ENCODE measurements at regions not wholly inside any gene's neighbourhood (a gene's known extent, or its start where the extent isn't known, plus 50 kb on each side); places are given as distances from the start of the nearest gene placed in this dataset.

DNA sequence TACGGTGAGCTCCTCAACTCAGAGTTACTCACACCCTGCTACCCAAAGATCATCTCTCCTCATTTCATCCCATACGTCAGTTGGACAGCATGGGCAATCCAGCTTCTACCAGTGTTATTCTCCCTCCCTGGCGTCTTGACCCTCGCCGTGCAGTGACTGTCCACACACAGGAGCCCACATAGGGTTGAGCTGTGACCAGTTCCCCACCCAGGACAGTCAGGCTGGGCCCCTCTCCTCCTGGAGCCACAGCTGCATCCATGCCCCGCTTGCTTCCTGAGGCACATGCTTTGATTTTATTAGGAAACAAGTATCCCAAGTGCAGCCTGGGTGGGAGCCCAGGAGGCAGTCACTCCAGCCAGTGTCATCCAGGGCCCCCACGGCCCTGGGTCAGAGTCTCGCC is 140.3 kb upstream of the SFSWAP start:
- TF ChIP-seq, protein P1, sequence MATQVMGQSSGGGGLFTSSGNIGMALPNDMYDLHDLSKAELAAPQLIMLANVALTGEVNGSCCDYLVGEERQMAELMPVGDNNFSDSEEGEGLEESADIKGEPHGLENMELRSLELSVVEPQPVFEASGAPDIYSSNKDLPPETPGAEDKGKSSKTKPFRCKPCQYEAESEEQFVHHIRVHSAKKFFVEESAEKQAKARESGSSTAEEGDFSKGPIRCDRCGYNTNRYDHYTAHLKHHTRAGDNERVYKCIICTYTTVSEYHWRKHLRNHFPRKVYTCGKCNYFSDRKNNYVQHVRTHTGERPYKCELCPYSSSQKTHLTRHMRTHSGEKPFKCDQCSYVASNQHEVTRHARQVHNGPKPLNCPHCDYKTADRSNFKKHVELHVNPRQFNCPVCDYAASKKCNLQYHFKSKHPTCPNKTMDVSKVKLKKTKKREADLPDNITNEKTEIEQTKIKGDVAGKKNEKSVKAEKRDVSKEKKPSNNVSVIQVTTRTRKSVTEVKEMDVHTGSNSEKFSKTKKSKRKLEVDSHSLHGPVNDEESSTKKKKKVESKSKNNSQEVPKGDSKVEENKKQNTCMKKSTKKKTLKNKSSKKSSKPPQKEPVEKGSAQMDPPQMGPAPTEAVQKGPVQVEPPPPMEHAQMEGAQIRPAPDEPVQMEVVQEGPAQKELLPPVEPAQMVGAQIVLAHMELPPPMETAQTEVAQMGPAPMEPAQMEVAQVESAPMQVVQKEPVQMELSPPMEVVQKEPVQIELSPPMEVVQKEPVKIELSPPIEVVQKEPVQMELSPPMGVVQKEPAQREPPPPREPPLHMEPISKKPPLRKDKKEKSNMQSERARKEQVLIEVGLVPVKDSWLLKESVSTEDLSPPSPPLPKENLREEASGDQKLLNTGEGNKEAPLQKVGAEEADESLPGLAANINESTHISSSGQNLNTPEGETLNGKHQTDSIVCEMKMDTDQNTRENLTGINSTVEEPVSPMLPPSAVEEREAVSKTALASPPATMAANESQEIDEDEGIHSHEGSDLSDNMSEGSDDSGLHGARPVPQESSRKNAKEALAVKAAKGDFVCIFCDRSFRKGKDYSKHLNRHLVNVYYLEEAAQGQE (IDR thresholded peaks at IDR 0.05; ENCODE audit: borderline replicate concordance) = no peak
- TF ChIP-seq POLR2AphosphoS5 (IDR thresholded peaks at IDR 0.05) (no peak), RAD21 (conservative IDR thresholded peaks at IDR 0.05) (no peak), SMC3 (conservative IDR thresholded peaks at IDR 0.05; ENCODE audit: poor library complexity) (no peak), MXI1 (conservative IDR thresholded peaks at IDR 0.05; ENCODE audit: poor library complexity, severe bottlenecking) (no peak), EP300 (conservative IDR thresholded peaks at IDR 0.05; ENCODE audit: poor library complexity, severe bottlenecking) (no peak), EZH2 (IDR thresholded peaks at IDR 0.05; ENCODE audit: borderline replicate concordance, insufficient read depth, low read length, poor library complexity, severe bottlenecking) (no peak), TAF1 (IDR thresholded peaks at IDR 0.05; ENCODE audit: low read depth) (no peak)
- TF ChIP-seq, protein P2, sequence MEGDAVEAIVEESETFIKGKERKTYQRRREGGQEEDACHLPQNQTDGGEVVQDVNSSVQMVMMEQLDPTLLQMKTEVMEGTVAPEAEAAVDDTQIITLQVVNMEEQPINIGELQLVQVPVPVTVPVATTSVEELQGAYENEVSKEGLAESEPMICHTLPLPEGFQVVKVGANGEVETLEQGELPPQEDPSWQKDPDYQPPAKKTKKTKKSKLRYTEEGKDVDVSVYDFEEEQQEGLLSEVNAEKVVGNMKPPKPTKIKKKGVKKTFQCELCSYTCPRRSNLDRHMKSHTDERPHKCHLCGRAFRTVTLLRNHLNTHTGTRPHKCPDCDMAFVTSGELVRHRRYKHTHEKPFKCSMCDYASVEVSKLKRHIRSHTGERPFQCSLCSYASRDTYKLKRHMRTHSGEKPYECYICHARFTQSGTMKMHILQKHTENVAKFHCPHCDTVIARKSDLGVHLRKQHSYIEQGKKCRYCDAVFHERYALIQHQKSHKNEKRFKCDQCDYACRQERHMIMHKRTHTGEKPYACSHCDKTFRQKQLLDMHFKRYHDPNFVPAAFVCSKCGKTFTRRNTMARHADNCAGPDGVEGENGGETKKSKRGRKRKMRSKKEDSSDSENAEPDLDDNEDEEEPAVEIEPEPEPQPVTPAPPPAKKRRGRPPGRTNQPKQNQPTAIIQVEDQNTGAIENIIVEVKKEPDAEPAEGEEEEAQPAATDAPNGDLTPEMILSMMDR (IDR thresholded peaks at IDR 0.05; ENCODE audit: poor library complexity, severe bottlenecking) = no peak
- Histone ChIP-seq H3K36me3 (ENCODE audit: insufficient read depth, low read length) (no peaks in the 10 kb centered on the region), H4K20me1 (ENCODE audit: insufficient read depth) (no peaks in the 10 kb centered on the region), H3K79me2 (replicated peaks; ENCODE audit: insufficient read depth, low read length) (no peaks in the 10 kb centered on the region), H3K9me2 (ENCODE audit: insufficient read depth, low read length) (no peaks in the 10 kb centered on the region), H2AFZ (ENCODE audit: low read depth, low read length) (no peak overlapping the region), H3K27me3 (ENCODE audit: insufficient read depth, low read depth, low read length) (no peaks in the 10 kb centered on the region), H3K4me3 (ENCODE audit: low read length) (no peak overlapping the region), H3K27ac (ENCODE audit: low read length) (no peak overlapping the region), H3K9me3 (ENCODE audit: low read length) (no peaks in the 10 kb centered on the region), H3K4me2 (ENCODE audit: low read length) (no peak overlapping the region), H3F3A (ENCODE audit: insufficient read depth, low read length, poor library complexity, severe bottlenecking) (no peaks in the 10 kb centered on the region), H3K9ac (ENCODE audit: low read length) (no peak overlapping the region)

- Histone ChIP-seq H3K9ac (ENCODE audit: low read length) (no peak overlapping the region), H3K9me2 (ENCODE audit: insufficient read depth, low read length) (no peaks in the 10 kb centered on the region), H3F3A (ENCODE audit: insufficient read depth, low read length, poor library complexity, severe bottlenecking) (no peaks in the 10 kb centered on the region), H3K27ac (ENCODE audit: low read length) (no peak overlapping the region), H2AFZ (ENCODE audit: low read depth, low read length) (no peak overlapping the region), H4K20me1 (ENCODE audit: insufficient read depth) (no peaks in the 10 kb centered on the region), H3K4me3 (ENCODE audit: low read length) (no peak overlapping the region), H3K36me3 (ENCODE audit: insufficient read depth, low read length) (no peaks in the 10 kb centered on the region), H3K79me2 (replicated peaks; ENCODE audit: insufficient read depth, low read length) (no peaks in the 10 kb centered on the region), H3K9me3 (ENCODE audit: low read length) (no peaks in the 10 kb centered on the region), H3K27me3 (ENCODE audit: insufficient read depth, low read depth, low read length) (no peaks in the 10 kb centered on the region), H3K4me2 (ENCODE audit: low read length) (no peak overlapping the region)
- TF ChIP-seq MXI1 (conservative IDR thresholded peaks at IDR 0.05; ENCODE audit: poor library complexity, severe bottlenecking) (no peak), TAF1 (IDR thresholded peaks at IDR 0.05; ENCODE audit: low read depth) (no peak), EZH2 (IDR thresholded peaks at IDR 0.05; ENCODE audit: borderline replicate concordance, insufficient read depth, low read length, poor library complexity, severe bottlenecking) (no peak), SMC3 (conservative IDR thresholded peaks at IDR 0.05; ENCODE audit: poor library complexity) (no peak), EP300 (conservative IDR thresholded peaks at IDR 0.05; ENCODE audit: poor library complexity, severe bottlenecking) (no peak), RAD21 (conservative IDR thresholded peaks at IDR 0.05) (no peak), POLR2AphosphoS5 (IDR thresholded peaks at IDR 0.05) (no peak)
- TF ChIP-seq, protein P1 (IDR thresholded peaks at IDR 0.05; ENCODE audit: borderline replicate concordance) = no peak
Observed at GRCh38 chr12:131571827-131572226, 139.1 kb upstream of the SFSWAP start.

Data from neural cell (in vitro differentiated cells).